ENCODE measurements at regions not wholly inside any gene's neighbourhood (a gene's known extent, or its start where the extent isn't known, plus 50 kb on each side); places are given as distances from the start of the nearest gene placed in this dataset.

DNA sequence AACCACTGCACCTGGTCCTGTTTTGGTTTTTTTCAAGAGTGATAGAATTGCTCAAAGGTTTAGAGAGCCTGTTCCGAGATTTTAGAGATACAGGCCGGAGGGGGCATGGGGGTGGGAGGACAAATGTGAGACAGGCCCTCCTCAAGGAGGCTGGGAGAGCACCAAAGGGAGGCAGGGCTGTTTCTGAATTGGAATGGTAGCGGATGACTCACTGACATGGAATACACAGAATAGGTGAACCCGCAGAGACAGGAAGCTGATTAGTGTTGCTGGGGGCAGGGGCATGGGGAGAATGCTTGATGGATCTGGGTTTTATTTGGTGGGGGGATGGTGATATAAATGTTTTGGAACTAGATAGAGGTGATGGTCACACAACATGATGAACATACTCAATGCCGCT is 111.0 kb upstream of the MGAT5 start:
- no peak for FAIRE-seq
- no peak overlapping the region for H2AK5ac ChIP-seq (ENCODE audit: low read depth, low read length)
- no peak overlapping the region for H3K4ac ChIP-seq (replicated peaks; ENCODE audit: insufficient read length, low read depth, low read length)
- H3K9ac ChIP-seq (replicated peaks in 1 of 4; ENCODE audit: extremely low read depth in 1 of 4, low read depth in 3 of 4, low read length in 3 of 4), result no peak overlapping the region
- H3K79me1 ChIP-seq (ENCODE audit: low read depth, low read length), result peaks cover 18% of the 10 kb centered on the region; the same call in 1 of the 2 replicates
- H4K5ac ChIP-seq (ENCODE audit: insufficient read length, low read depth, low read length), result no peak overlapping the region
- no peak overlapping the region for H3K23ac ChIP-seq (ENCODE audit: insufficient read length)
- peaks cover 4 to 6% of the 10 kb centered on the region in 2 experiments for H4K20me1 ChIP-seq (replicated peaks in 1 of 2; ENCODE audit: control insufficient read depth in 1 of 2, insufficient read depth in 2 of 2, low read length in 2 of 2)
- no peak overlapping the region for H3K27ac ChIP-seq (ENCODE audit: low read depth, low read length)
- no peaks in the 10 kb centered on the region for H3K36me3 ChIP-seq (ENCODE audit: control insufficient read depth in 2 of 4, insufficient read depth in 4 of 4, low read length in 3 of 4)
- no peak overlapping the region for H4K8ac ChIP-seq (ENCODE audit: extremely low read depth, insufficient read depth, low read length)
- no peak overlapping the region for H2BK15ac ChIP-seq (ENCODE audit: low read length)
- no peak overlapping the region for H4K91ac ChIP-seq (replicated peaks; ENCODE audit: insufficient read length, low read length)
- no peaks in the 10 kb centered on the region for H3K9me3 ChIP-seq (ENCODE audit: insufficient read depth in 2 of 2, low read depth in 1 of 2, low read length in 1 of 2)
- no peak overlapping the region for H2AFZ ChIP-seq (ENCODE audit: low read length)
- H3K27me3 ChIP-seq (replicated peaks in 1 of 4; ENCODE audit: control insufficient read depth in 3 of 4, extremely low read depth in 1 of 4, insufficient read depth in 3 of 4, low read length in 3 of 4), result no peaks in the 10 kb centered on the region
- no peak overlapping the region for H2BK120ac ChIP-seq (replicated peaks; ENCODE audit: low read depth, low read length)
- H3K4me3 ChIP-seq (ENCODE audit: extremely low read depth in 1 of 4, insufficient read depth in 2 of 4, low read depth in 3 of 4, low read length in 4 of 4), result no peak overlapping the region
- H3K56ac ChIP-seq (replicated peaks; ENCODE audit: insufficient read length, low read depth, low read length), result no peak overlapping the region
- ChIA-PET POLR2A (ENCODE audit: partially characterized antibody) (interaction anchor here (0.6 to 1.5 kb wide), 2 partner anchors 8 to 15 kb away, joined by 3 to 4 read pairs; no protein-coding TSS in a partner anchor), CTCF (ENCODE audit: partially characterized antibody) (interaction anchor here (1.1 kb wide), 2 partner anchors 63 to 269 kb away, joined by 3 read pairs; no protein-coding TSS in a partner anchor)
- H3K23me2 ChIP-seq (ENCODE audit: low read depth, low read length), result no peaks in the 10 kb centered on the region; the same call in 1 of the 2 replicates
- H2BK12ac ChIP-seq (ENCODE audit: low read depth, low read length), result 0 out of 2 replicates have a peak overlapping the region, but pooled peaks have one; percentile 86
- WGBS, 2 experiments (ENCODE audit: extremely low coverage in 1 of 2, insufficient coverage in 1 of 2, insufficient read length in 1 of 2, insufficient replicate concordance in 2 of 2, low coverage in 1 of 2, low lambda C conversion rate in 2 of 2, missing lambda C conversion rate in 1 of 2), result 83% methylated on average over 3 of the region's 5 CpGs; no CpG with 5 or more reads in 1 of the 2 experiments
- peak overlapping the region; percentile 84; the same call in 1 of the 2 replicates for H2BK5ac ChIP-seq (ENCODE audit: low read depth, low read length)
- no peak overlapping the region for H2BK20ac ChIP-seq (ENCODE audit: low read length)
- H3K79me2 ChIP-seq (ENCODE audit: control insufficient read depth in 1 of 2, insufficient read depth in 2 of 2, low read length in 2 of 2), result peaks cover 0 to 85% of the 10 kb centered on the region in 2 experiments; a peak in 3 of 4 replicates
- no peak for DNase-seq (ENCODE audit: low read depth in 1 of 2, low spot score in 2 of 2)
- H3K4me1 ChIP-seq (replicated peaks in 1 of 4; ENCODE audit: control insufficient read depth in 3 of 4, insufficient read depth in 4 of 4, low read length in 3 of 4), result peaks cover 4 to 27% (median 23%) of the 10 kb centered on the region in 4 experiments
- H3K18ac ChIP-seq (ENCODE audit: extremely low read depth, low read length), result no peak overlapping the region
- H3K4me2 ChIP-seq (ENCODE audit: insufficient read depth in 1 of 2, low read depth in 2 of 2, low read length in 2 of 2), result no peak overlapping the region
- no peak overlapping the region for H3K14ac ChIP-seq (ENCODE audit: insufficient read length)

All from H1 (cell line).